Left lung (tissue), 4 donors: ENCODE measurements at regions not wholly inside any gene's neighbourhood (a gene's known extent, or its start where the extent isn't known, plus 50 kb on each side); places are given as distances from the start of the nearest gene placed in this dataset.

Experiments
- ATAC-seq: fragments of 200-7000 bp; cut with Tn5 transposase; one replicate; pipeline ENCODE4 v1.9.1; 2020; ENCODE audit warnings: moderate library complexity
- DNase-seq, 4 donors: peaks; one replicate each; pipeline ENCODE4 v3.0.0-alpha.2; 2013 to 2020
- H3K27ac ChIP-seq, 2 donors: fragments of 200-600 bp; sonication (generic) in 1 of 2; one replicate each; pipeline versions ENCODE4 v1.5.0 to v1.8.0; 2020 to 2021
- H3K27me3 ChIP-seq, 2 donors: fragments of 200-600 bp; sonication (generic) in 1 of 2; one replicate each; pipeline versions ENCODE4 v1.5.0 to v1.8.0; 2020 to 2021
- H3K36me3 ChIP-seq, 2 donors: fragments of 200-600 bp; sonication (generic) in 1 of 2; one replicate each; pipeline versions ENCODE4 v1.5.0 to v1.8.0; 2020 to 2021
- H3K4me1 ChIP-seq, 2 donors: fragments of 200-600 bp; one replicate each; pipeline ENCODE4 v1.8.0; 2021
- H3K4me3 ChIP-seq, 2 donors: fragments of 200-600 bp; sonication (generic) in 1 of 2; one replicate each; pipeline versions ENCODE4 v1.5.0 to v1.8.0; 2020 to 2021; ENCODE audit warnings: mild to moderate bottlenecking in 1 of 2
- H3K9me3 ChIP-seq, 2 donors: fragments of 200-600 bp; sonication (generic) in 1 of 2; one replicate each; pipeline versions ENCODE4 v1.5.0 to v1.8.0; 2020 to 2021
- CTCF ChIP-seq, 2 donors: fragments of 200-600 bp; sonication (generic) in 1 of 2; IDR thresholded peaks; one replicate each; pipeline versions ENCODE4 v1.5.0 to v1.8.0; 2021; ENCODE audit warnings: antibody characterized with exemption in 2 of 2
- intact Hi-C, 2 donors: fragments of 100-400 bp; cut with DNase I; formaldehyde crosslinking; loops; one replicate each; pipeline versions ENCODE4 v1.11.2 to v1.14.2; 2022
- donor health status: DM: no; HTN: yes; CAD: no.
- donor health status: DM: no; HTN: no; CAD: no.

- H3K4me3 ChIP-seq, result no peak overlapping the region
- ATAC-seq (no peak), DNase-seq (no peak)
- no peaks in the 10 kb centered on the region for H3K27me3 ChIP-seq
- H3K4me1 ChIP-seq, result no peaks in the 10 kb centered on the region
- TF ChIP-seq CTCF (IDR thresholded peaks at IDR 0.05), result no peak
- no peak overlapping the region for H3K27ac ChIP-seq
- peaks cover 0 to 7% of the 10 kb centered on the region in 2 donors for H3K9me3 ChIP-seq
- no peaks in the 10 kb centered on the region for H3K36me3 ChIP-seq
- intact Hi-C loops, result no loop called here
These were observed 1895.9 kb upstream of the PCDH20 start for GRCh38 chr13:63311587-63311986.

- H3K27me3 ChIP-seq, result no peaks in the 10 kb centered on the region
- H3K9me3 ChIP-seq, result peaks cover 0 to 19% of the 10 kb centered on the region in 2 donors
- no peak for TF ChIP-seq CTCF (IDR thresholded peaks at IDR 0.05)
- no peaks in the 10 kb centered on the region for H3K36me3 ChIP-seq
- no peak overlapping the region for H3K4me3 ChIP-seq
- no peaks in the 10 kb centered on the region for H3K4me1 ChIP-seq
- ATAC-seq (no peak), DNase-seq (no peak)
- intact Hi-C loops, result no loop called here
- no peak overlapping the region for H3K27ac ChIP-seq
These were observed 1893.0 kb upstream of the PCDH20 start for GRCh38 chr13:63308549-63309165.

- ATAC-seq, result no peak
- no peaks in the 10 kb centered on the region for H3K27me3 ChIP-seq
- TF ChIP-seq CTCF (IDR thresholded peaks at IDR 0.05), result no peak
These were observed 1891.6 kb upstream of the PCDH20 start for GRCh38 chr13:63307228-63307627.

GRCh38 chr13:63305641-63306133, 1890.0 kb upstream of the PCDH20 start:
- H3K9me3 ChIP-seq, result peaks cover 0 to 16% of the 10 kb centered on the region in 2 donors
- TF ChIP-seq CTCF (IDR thresholded peaks at IDR 0.05), result no peak
- H3K36me3 ChIP-seq, result no peaks in the 10 kb centered on the region
- no peaks in the 10 kb centered on the region for H3K4me1 ChIP-seq
- DNase-seq (peak in 1 of 4 donors; percentile 70), ATAC-seq (no peak)
- no peak overlapping the region for H3K27ac ChIP-seq
- H3K27me3 ChIP-seq, result no peaks in the 10 kb centered on the region
- H3K4me3 ChIP-seq, result no peak overlapping the region
- intact Hi-C loops, result no loop called here

More at GRCh38 chr13:63307228-63307627, 1891.6 kb upstream of the PCDH20 start:
- Histone ChIP-seq H3K4me3 (no peak overlapping the region), H3K36me3 (no peaks in the 10 kb centered on the region), H3K27ac (no peak overlapping the region), H3K4me1 (no peaks in the 10 kb centered on the region), H3K9me3 (peaks cover 0 to 19% of the 10 kb centered on the region in 2 donors)
- DNase-seq, result no peak
- intact Hi-C loops, result no loop called here

GRCh38 chr13:63304497-63304896, 1888.8 kb upstream of the PCDH20 start:
- H3K27me3 ChIP-seq, result no peaks in the 10 kb centered on the region
- H3K4me3 ChIP-seq, result no peak overlapping the region
- DNase-seq (no peak), ATAC-seq (no peak)
- no peaks in the 10 kb centered on the region for H3K4me1 ChIP-seq
- no peak overlapping the region for H3K27ac ChIP-seq
- no peak for TF ChIP-seq CTCF (IDR thresholded peaks at IDR 0.05)
- peaks cover 0 to 16% of the 10 kb centered on the region in 2 donors for H3K9me3 ChIP-seq
- no peaks in the 10 kb centered on the region for H3K36me3 ChIP-seq
- intact Hi-C loops, result no loop called here
